Fibroblast of skin of left biceps (primary cell): ENCODE measurements at regions not wholly inside any gene's neighbourhood (a gene's known extent, or its start where the extent isn't known, plus 50 kb on each side); places are given as distances from the start of the nearest gene placed in this dataset.

Experiments
- DNase-seq, 2 experiments: peaks; one replicate each; pipeline ENCODE4 v3.0.0-alpha.2; 2013; ENCODE audit warnings: low read depth in 2 of 2

- DNase-seq, result no peak
Observed at GRCh38 chr5:146254223-146254622, 50.8 kb downstream of the RBM27 start.

- no peak for DNase-seq
Observed at GRCh38 chr5:146273109-146273508, 65.5 kb upstream of the POU4F3 start.

- peak; percentile 91 to 92 for DNase-seq
Observed at GRCh38 chr5:146283344-146283761, 55.3 kb upstream of the POU4F3 start.

- DNase-seq, result no peak
Observed at GRCh38 chr5:146284016-146284415, 54.6 kb upstream of the POU4F3 start.
